ENCODE measurements at regions not wholly inside any gene's neighbourhood (a gene's known extent, or its start where the extent isn't known, plus 50 kb on each side); places are given as distances from the start of the nearest gene placed in this dataset.

GRCh38 chr17:33667671-33668070 is 374.6 kb upstream of the ASIC2 start:
- Histone ChIP-seq H3K4me2 (ENCODE audit: low read depth, low read length, poor library complexity, severe bottlenecking) (no peak overlapping the region), H3K4me1 (ENCODE audit: insufficient read depth, low read length, poor library complexity, severe bottlenecking) (no peaks in the 10 kb centered on the region), H3K36me3 (ENCODE audit: insufficient read depth, low read length) (no peaks in the 10 kb centered on the region)

GRCh38 chr17:33668516-33668915 is 375.4 kb upstream of the ASIC2 start:
- Histone ChIP-seq H4K20me1 (ENCODE audit: insufficient read depth, low read length, poor library complexity, severe bottlenecking) (no peaks in the 10 kb centered on the region), H3K4me3 (ENCODE audit: low read length, poor library complexity, severe bottlenecking) (no peak overlapping the region), H3K9me2 (replicated peaks; ENCODE audit: low read depth, low read length) (no peaks in the 10 kb centered on the region), H3F3A (ENCODE audit: low read depth) (no peaks in the 10 kb centered on the region), H3K27me3 (ENCODE audit: insufficient read depth, low read length, poor library complexity, severe bottlenecking) (no peaks in the 10 kb centered on the region), H3K9ac (ENCODE audit: low read depth, low read length, poor library complexity, severe bottlenecking) (no peak overlapping the region), H3K36me3 (ENCODE audit: insufficient read depth, low read length) (no peaks in the 10 kb centered on the region), H3K4me2 (ENCODE audit: low read depth, low read length, poor library complexity, severe bottlenecking) (no peak overlapping the region), H3K9me3 (ENCODE audit: insufficient read depth, low read depth, low read length) (no peaks in the 10 kb centered on the region), H3K79me2 (ENCODE audit: insufficient read depth, low read length) (no peaks in the 10 kb centered on the region), H3K4me1 (ENCODE audit: insufficient read depth, low read length, poor library complexity, severe bottlenecking) (no peaks in the 10 kb centered on the region), H2AFZ (ENCODE audit: low read length) (no peak overlapping the region)
- TF ChIP-seq CTCF (conservative IDR thresholded peaks at IDR 0.05; ENCODE audit: low read length): no peak
- TF ChIP-seq EZH2phosphoT487 (IDR thresholded peaks at IDR 0.05; ENCODE audit: borderline replicate concordance): no peak

More at GRCh38 chr17:33667671-33668070, 374.6 kb upstream of the ASIC2 start:
- H3K27me3 ChIP-seq (ENCODE audit: insufficient read depth, low read length, poor library complexity, severe bottlenecking): no peaks in the 10 kb centered on the region
- no peak overlapping the region for H3K9ac ChIP-seq (ENCODE audit: low read depth, low read length, poor library complexity, severe bottlenecking)
- no peaks in the 10 kb centered on the region for H4K20me1 ChIP-seq (ENCODE audit: insufficient read depth, low read length, poor library complexity, severe bottlenecking)
- H3K4me3 ChIP-seq (ENCODE audit: low read length, poor library complexity, severe bottlenecking): no peak overlapping the region
- TF ChIP-seq EZH2phosphoT487 (IDR thresholded peaks at IDR 0.05; ENCODE audit: borderline replicate concordance) (no peak), CTCF (conservative IDR thresholded peaks at IDR 0.05; ENCODE audit: low read length) (no peak)
- no peaks in the 10 kb centered on the region for H3K79me2 ChIP-seq (ENCODE audit: insufficient read depth, low read length)
- no peak overlapping the region for H2AFZ ChIP-seq (ENCODE audit: low read length)
- no peaks in the 10 kb centered on the region for H3K9me3 ChIP-seq (ENCODE audit: insufficient read depth, low read depth, low read length)
- H3F3A ChIP-seq (ENCODE audit: low read depth): no peaks in the 10 kb centered on the region
- no peaks in the 10 kb centered on the region for H3K9me2 ChIP-seq (replicated peaks; ENCODE audit: low read depth, low read length)

GRCh38 chr17:33671491-33671890 is 378.4 kb upstream of the ASIC2 start:
- Histone ChIP-seq H3K9ac (ENCODE audit: low read depth, low read length, poor library complexity, severe bottlenecking) (no peak overlapping the region), H3K9me3 (ENCODE audit: insufficient read depth, low read depth, low read length) (no peaks in the 10 kb centered on the region), H3K79me2 (ENCODE audit: insufficient read depth, low read length) (no peaks in the 10 kb centered on the region), H3K27me3 (ENCODE audit: insufficient read depth, low read length, poor library complexity, severe bottlenecking) (no peaks in the 10 kb centered on the region), H3K36me3 (ENCODE audit: insufficient read depth, low read length) (no peaks in the 10 kb centered on the region), H3F3A (ENCODE audit: low read depth) (no peaks in the 10 kb centered on the region), H3K4me3 (ENCODE audit: low read length, poor library complexity, severe bottlenecking) (no peak overlapping the region), H3K4me2 (ENCODE audit: low read depth, low read length, poor library complexity, severe bottlenecking) (no peak overlapping the region), H4K20me1 (ENCODE audit: insufficient read depth, low read length, poor library complexity, severe bottlenecking) (no peaks in the 10 kb centered on the region), H3K9me2 (replicated peaks; ENCODE audit: low read depth, low read length) (no peaks in the 10 kb centered on the region), H2AFZ (ENCODE audit: low read length) (no peak overlapping the region), H3K4me1 (ENCODE audit: insufficient read depth, low read length, poor library complexity, severe bottlenecking) (no peaks in the 10 kb centered on the region)
- TF ChIP-seq CTCF (conservative IDR thresholded peaks at IDR 0.05; ENCODE audit: low read length) (no peak), EZH2phosphoT487 (IDR thresholded peaks at IDR 0.05; ENCODE audit: borderline replicate concordance) (no peak)

All from Loucy (cell line).